Upper lobe of left lung (tissue), 6 donors: ENCODE measurements at regions not wholly inside any gene's neighbourhood (a gene's known extent, or its start where the extent isn't known, plus 50 kb on each side); places are given as distances from the start of the nearest gene placed in this dataset.
"Not testable (repeated sequence)": the region's sequence is repeated elsewhere in the genome, so short reads cannot be mapped to it uniquely, and the experiment has no call there.

Source experiments
- ATAC-seq, 2 donors: fragments of 200-7000 bp; cut with Tn5 transposase; one replicate each; pipeline ENCODE4 v1.9.1; 2022; ENCODE audit warnings: mild to moderate bottlenecking in 2 of 2, moderate library complexity in 2 of 2; ENCODE audit not compliant: low FRiP score in 2 of 2
- DNase-seq, 2 donors: peaks; one replicate each; pipeline ENCODE4 v3.0.0-alpha.2; 2019 to 2020
- H3K27ac ChIP-seq, 4 donors: fragments of 200-600 bp; sonication (generic); one replicate each; pipeline ENCODE4 v1.5.1; 2016 to 2019
- H3K27me3 ChIP-seq, 4 donors: fragments of 200-600 bp; sonication (generic); one replicate each; pipeline ENCODE4 v1.5.1; 2017 to 2019
- H3K36me3 ChIP-seq, 4 donors: fragments of 200-600 bp; sonication (generic); one replicate each; pipeline ENCODE4 v1.5.1; 2016 to 2019
- H3K4me1 ChIP-seq, 4 donors: fragments of 200-600 bp; sonication (generic); one replicate each; pipeline ENCODE4 v1.5.1; 2018 to 2019
- H3K4me3 ChIP-seq, 4 donors: fragments of 200-600 bp; sonication (generic); one replicate each; pipeline ENCODE4 v1.5.1; 2017 to 2019; ENCODE audit warnings: mild to moderate bottlenecking in 2 of 4, moderate library complexity in 1 of 4
- H3K9me3 ChIP-seq, 4 donors: fragments of 200-600 bp; sonication (generic); one replicate each; pipeline ENCODE4 v1.5.1; 2018 to 2019
- CTCF ChIP-seq, 6 experiments: fragments of 450-650 bp in 4 of 6; fragments of 200-600 bp in 2 of 6; sonication (generic) in 2 of 6; IDR thresholded peaks; one replicate each; pipeline ENCODE4 v1.5.1; 2016 to 2019; ENCODE audit warnings: antibody characterized with exemption in 6 of 6
- EP300 ChIP-seq, 4 donors: sonication (generic); formaldehyde crosslinking; IDR thresholded peaks; one replicate each; pipeline ENCODE4 v1.5.1; 2017; ENCODE audit warnings: antibody characterized with exemption in 4 of 4, control low read depth in 2 of 4
- POLR2A ChIP-seq, 4 donors: fragments of 450-650 bp; IDR thresholded peaks; one replicate each; pipeline ENCODE4 v1.5.1; 2016 to 2017; ENCODE audit warnings: antibody characterized with exemption in 4 of 4, mild to moderate bottlenecking in 2 of 4
- POLR2AphosphoS5 ChIP-seq, 2 donors: sonication (generic); formaldehyde crosslinking; IDR thresholded peaks; one replicate each; pipeline ENCODE4 v1.5.1; 2017; ENCODE audit warnings: antibody characterized with exemption in 2 of 2
- WGBS, 2 donors: methylation state at CpG; one replicate each; pipeline ENCODE4 v1.1.5; 2017 to 2018; 5-methylcytosine and 5-hydroxymethylcytosine counted together
- donor health status: DM: no; HTN: no; CAD: no; lungs with moderate emphysema.
- donor health status: DM: no; HTN: yes; CAD: no; lungs with severe emphysema.

- TF ChIP-seq EP300 (IDR thresholded peaks at IDR 0.05) (no peak), POLR2AphosphoS5 (IDR thresholded peaks at IDR 0.05) (no peak), POLR2A (IDR thresholded peaks at IDR 0.05) (no peak), CTCF (IDR thresholded peaks at IDR 0.05) (no peak)
- H3K4me3 ChIP-seq = no peak overlapping the region
- H3K27me3 ChIP-seq = no peaks in the 10 kb centered on the region
- 74 to 92% methylated on average over 2 of the region's 2 CpGs for WGBS, 2 donors
- no peak overlapping the region for H3K27ac ChIP-seq
- no peaks in the 10 kb centered on the region for H3K9me3 ChIP-seq
- H3K4me1 ChIP-seq = no peaks in the 10 kb centered on the region
- no peak for ATAC-seq
- no peak for DNase-seq
- H3K36me3 ChIP-seq = no peaks in the 10 kb centered on the region
These were observed 138.3 kb upstream of the FAM47A start for GRCh38 chrX:34270434-34270833.

DNA sequence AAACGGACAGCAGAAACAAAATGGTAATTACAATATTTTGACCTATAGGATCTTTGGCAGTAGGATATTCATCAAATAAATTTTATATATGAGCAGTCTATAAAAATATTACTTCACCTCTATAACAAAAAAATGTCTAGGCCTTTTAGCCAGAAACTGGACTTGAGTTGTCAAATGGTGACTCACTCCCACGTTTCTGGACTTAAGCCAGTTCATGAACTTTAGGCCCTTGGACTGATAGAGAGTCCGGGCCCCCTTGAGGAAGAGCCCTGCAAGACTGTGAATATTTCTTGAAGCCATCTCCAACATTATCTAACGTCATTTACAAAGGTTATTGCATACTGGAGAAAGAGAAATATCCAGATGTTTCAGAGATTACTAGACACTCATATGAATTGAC is 106.8 kb upstream of the FAM47A start:
- 62 to 65% methylated on average over 4 of the region's 4 CpGs for WGBS, 2 donors
- ATAC-seq = no peak
- Histone ChIP-seq H3K9me3 (no peaks in the 10 kb centered on the region), H3K36me3 (no peaks in the 10 kb centered on the region), H3K27me3 (no peaks in the 10 kb centered on the region), H3K27ac (no peak overlapping the region), H3K4me3 (no peak overlapping the region), H3K4me1 (no peaks in the 10 kb centered on the region)
- DNase-seq = no peak
- TF ChIP-seq POLR2A (IDR thresholded peaks at IDR 0.05) = no peak
- TF ChIP-seq EP300 (IDR thresholded peaks at IDR 0.05) = no peak

GRCh38 chrX:34230156-34230555 is 98.0 kb upstream of the FAM47A start:
- not testable (repeated sequence) for DNase-seq, H3K36me3 ChIP-seq, H3K27ac ChIP-seq, H3K9me3 ChIP-seq, H3K4me1 ChIP-seq, ATAC-seq, H3K27me3 ChIP-seq, H3K4me3 ChIP-seq
- WGBS, 2 donors = 65 to 76% methylated on average over 5 to 6 of the region's 6 CpGs

- no peak for ATAC-seq
- 93 to 94% methylated on average over 2 of the region's 2 CpGs for WGBS, 2 donors
- no peak for DNase-seq
- Histone ChIP-seq H3K4me3 (no peak overlapping the region), H3K27me3 (no peaks in the 10 kb centered on the region), H3K36me3 (no peaks in the 10 kb centered on the region), H3K4me1 (no peaks in the 10 kb centered on the region), H3K27ac (no peak overlapping the region), H3K9me3 (no peaks in the 10 kb centered on the region)
- no peak for TF ChIP-seq CTCF (IDR thresholded peaks at IDR 0.05)
- TF ChIP-seq EP300 (IDR thresholded peaks at IDR 0.05) = no peak
- TF ChIP-seq POLR2A (IDR thresholded peaks at IDR 0.05) = no peak
- TF ChIP-seq POLR2AphosphoS5 (IDR thresholded peaks at IDR 0.05) = no peak
These were observed 95.7 kb upstream of the FAM47A start for GRCh38 chrX:34227804-34228203.

- ATAC-seq (no peak), DNase-seq (no peak)
- Histone ChIP-seq H3K4me1 (no peaks in the 10 kb centered on the region), H3K4me3 (no peak overlapping the region), H3K36me3 (no peaks in the 10 kb centered on the region), H3K27ac (no peak overlapping the region), H3K27me3 (no peaks in the 10 kb centered on the region), H3K9me3 (no peaks in the 10 kb centered on the region)
- TF ChIP-seq POLR2AphosphoS5 (IDR thresholded peaks at IDR 0.05) (no peak), EP300 (IDR thresholded peaks at IDR 0.05) (no peak), POLR2A (IDR thresholded peaks at IDR 0.05) (no peak), CTCF (IDR thresholded peaks at IDR 0.05) (no peak)
- 52 to 73% methylated on average over 3 of the region's 3 CpGs for WGBS, 2 donors
These were observed 91.5 kb upstream of the FAM47A start for GRCh38 chrX:34223574-34223973.

DNA sequence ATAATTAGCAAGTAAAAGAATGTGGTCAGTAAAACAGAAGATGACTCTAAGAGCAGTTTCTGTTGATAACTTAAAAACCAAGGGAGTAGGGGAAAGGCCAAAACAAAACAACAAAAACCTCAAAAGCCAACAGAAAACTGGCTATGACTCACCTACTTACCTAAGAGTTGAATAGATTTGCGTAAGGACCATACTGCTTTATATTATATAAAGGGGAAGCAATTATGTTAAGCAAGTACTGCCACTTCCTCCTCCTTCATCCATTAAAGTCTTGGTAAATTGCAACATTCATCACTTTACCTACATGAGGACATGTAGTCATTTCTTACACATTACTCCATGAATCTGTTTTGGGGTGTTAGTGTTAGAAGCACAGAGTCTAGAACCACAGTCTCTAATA is 85.9 kb upstream of the FAM47A start:
- no peak overlapping the region for H3K27ac ChIP-seq
- H3K36me3 ChIP-seq = no peaks in the 10 kb centered on the region
- ATAC-seq (no peak), DNase-seq (no peak)
- H3K4me3 ChIP-seq = no peak overlapping the region
- no peaks in the 10 kb centered on the region for H3K27me3 ChIP-seq
- TF ChIP-seq CTCF (IDR thresholded peaks at IDR 0.05) = no peak
- no peak for TF ChIP-seq EP300 (IDR thresholded peaks at IDR 0.05)
- TF ChIP-seq POLR2AphosphoS5 (IDR thresholded peaks at IDR 0.05) = no peak
- TF ChIP-seq POLR2A (IDR thresholded peaks at IDR 0.05) = no peak
- peaks cover 0 to 4% (median 0%) of the 10 kb centered on the region in 4 donors for H3K9me3 ChIP-seq
- WGBS, 2 donors = 38 to 58% methylated on average over 1 of the region's 1 CpG
- no peaks in the 10 kb centered on the region for H3K4me1 ChIP-seq
